Pancreas (tissue), 10 donors: ENCODE measurements at regions not wholly inside any gene's neighbourhood (a gene's known extent, or its start where the extent isn't known, plus 50 kb on each side); places are given as distances from the start of the nearest gene placed in this dataset.

Source experiments
- ATAC-seq, 4 donors: fragments of 200-7000 bp; cut with Tn5 transposase; one replicate each; pipeline versions ENCODE4 v1.8.0 to v1.9.1; 2020; ENCODE audit warnings: mild to moderate bottlenecking in 4 of 4, moderate library complexity in 4 of 4
- DNase-seq, 6 donors: peaks; one replicate each; pipeline ENCODE4 v3.0.0-alpha.2; 2020
- FAIRE-seq: peaks from 2 replicates; lab custom pipeline; 2012; peaks lifted over from hg19 to GRCh38; lab: Jason Lieb, UNC
- H3K27ac ChIP-seq, 4 donors: fragments of 200-600 bp; sonication (generic); 1 replicate in 3 of 4; 2 replicates in 1 of 4; pipeline versions ENCODE4 v1.5.0 to v1.8.0; 2020
- H3K27me3 ChIP-seq, 4 donors: fragments of 200-600 bp; one replicate each; pipeline ENCODE4 v1.8.0; 2021
- H3K36me3 ChIP-seq, 3 donors: fragments of 200-600 bp; sonication (generic) in 1 of 3; one replicate each; pipeline versions ENCODE4 v1.5.0 to v1.8.0; 2020 to 2021
- H3K4me1 ChIP-seq, 3 donors: fragments of 200-600 bp; one replicate each; pipeline ENCODE4 v1.8.0; 2021
- H3K4me3 ChIP-seq, 4 donors: fragments of 200-600 bp; sonication (generic) in 2 of 4; one replicate each; pipeline versions ENCODE4 v1.5.0 to v1.8.0; 2020 to 2021
- H3K9me3 ChIP-seq, 4 donors: fragments of 200-600 bp; one replicate each; pipeline ENCODE4 v1.8.0; 2021
- CTCF ChIP-seq, 4 donors: fragments of 200-600 bp; sonication (generic) in 3 of 4; IDR thresholded peaks; one replicate each; pipeline versions ENCODE4 v1.5.0 to v1.8.0; 2021; ENCODE audit warnings: antibody characterized with exemption in 4 of 4
- WGBS, 2 donors: extraction: QIAGEN DNeasy Blood & Tissue Kit; methylation state at CpG; one replicate each; pipeline ENCODE4 v1.1.7; 2013; 5-methylcytosine and 5-hydroxymethylcytosine counted together
- intact Hi-C, 3 donors: fragments of 100-400 bp; cut with DNase I; formaldehyde crosslinking; loops; one replicate each; pipeline versions ENCODE4 v1.11.1 to v1.14.2; 2022
- donor health status: healthy with polysubstance abuse.
- donor health status: DM: no; HTN: no; CAD: no; lungs with moderate emphysema.
- donor health status: DM: no; HTN: no; CAD: no.
- donor health status: control.
- donor health status: control.
- donor health status: Bipolar disorder and iron deficiency.
- donor health status: DM: yes; HTN: yes; CAD: no.
- donor health status: DM: no; HTN: no; CAD: no.
- donor health status: DM: no; HTN: no; CAD: no.
- donor health status: DM: yes; HTN: yes; CAD: no.

GRCh38 chr9:23172206-23172605 is 653.8 kb downstream of the ELAVL2 start:
- H3K4me1 ChIP-seq, result no peaks in the 10 kb centered on the region
- intact Hi-C loops, result no loop called here
- H3K27me3 ChIP-seq, result no peaks in the 10 kb centered on the region
- no peak for DNase-seq
- H3K36me3 ChIP-seq, result no peaks in the 10 kb centered on the region
- H3K4me3 ChIP-seq, result no peak overlapping the region
- H3K27ac ChIP-seq, result no peak overlapping the region
- WGBS, 2 donors, result 21 to 23% methylated on average over 4 of the region's 4 CpGs
- ATAC-seq, result peak in 1 of 4 donors; percentile 58
- no peak for FAIRE-seq
- no peak for TF ChIP-seq CTCF (IDR thresholded peaks at IDR 0.05)
- H3K9me3 ChIP-seq, result peaks cover 0 to 4% (median 0%) of the 10 kb centered on the region in 4 donors

GRCh38 chr9:23172979-23173637 is 652.9 kb downstream of the ELAVL2 start:
- TF ChIP-seq CTCF (IDR thresholded peaks at IDR 0.05), result no peak
- ATAC-seq, result no peak
- no peak for FAIRE-seq

GRCh38 chr9:23194281-23194680 is 631.8 kb downstream of the ELAVL2 start:
- no peak for FAIRE-seq
- 47 to 65% methylated on average over 4 of the region's 4 CpGs for WGBS, 2 donors
- no peak for TF ChIP-seq CTCF (IDR thresholded peaks at IDR 0.05)
- no peak for ATAC-seq
- no peaks in the 10 kb centered on the region for H3K4me1 ChIP-seq
- intact Hi-C loops, result no loop called here
- no peak overlapping the region for H3K27ac ChIP-seq
- DNase-seq, result no peak
- H3K27me3 ChIP-seq, result no peaks in the 10 kb centered on the region
- no peaks in the 10 kb centered on the region for H3K36me3 ChIP-seq
- H3K9me3 ChIP-seq, result no peaks in the 10 kb centered on the region
- H3K4me3 ChIP-seq, result no peak overlapping the region

More at GRCh38 chr9:23172979-23173637, 652.9 kb downstream of the ELAVL2 start:
- peaks cover 0 to 3% (median 0%) of the 10 kb centered on the region in 4 donors for H3K9me3 ChIP-seq
- intact Hi-C loops, result no loop called here
- no peak overlapping the region for H3K4me3 ChIP-seq
- no peaks in the 10 kb centered on the region for H3K36me3 ChIP-seq
- H3K4me1 ChIP-seq, result no peaks in the 10 kb centered on the region
- H3K27me3 ChIP-seq, result no peaks in the 10 kb centered on the region
- WGBS, 2 donors, result 11 to 12% methylated on average over 6 of the region's 6 CpGs
- no peak overlapping the region for H3K27ac ChIP-seq
- DNase-seq, result no peak

- no peak for ATAC-seq
- no peaks in the 10 kb centered on the region for H3K4me1 ChIP-seq
- H3K27ac ChIP-seq, result no peak overlapping the region
- H3K9me3 ChIP-seq, result no peaks in the 10 kb centered on the region
- intact Hi-C loops, result no loop called here
- WGBS, 2 donors, result 51 to 60% methylated on average over 5 of the region's 5 CpGs
- no peak for TF ChIP-seq CTCF (IDR thresholded peaks at IDR 0.05)
- DNase-seq, result no peak
- no peak for FAIRE-seq
- no peaks in the 10 kb centered on the region for H3K36me3 ChIP-seq
- no peak overlapping the region for H3K4me3 ChIP-seq
- no peaks in the 10 kb centered on the region for H3K27me3 ChIP-seq
Measured at GRCh38 chr9:23215688-23216087, 610.4 kb downstream of the ELAVL2 start.

- Histone ChIP-seq H3K36me3 (no peaks in the 10 kb centered on the region), H3K9me3 (no peaks in the 10 kb centered on the region), H3K4me1 (no peaks in the 10 kb centered on the region), H3K4me3 (no peak overlapping the region), H3K27ac (no peak overlapping the region), H3K27me3 (no peaks in the 10 kb centered on the region)
- TF ChIP-seq CTCF (IDR thresholded peaks at IDR 0.05), result no peak
- no peak for FAIRE-seq
- peak in 1 of 6 donors; percentile 31 for DNase-seq
- intact Hi-C loops, result no loop called here
- ATAC-seq, result no peak
- WGBS, 2 donors, result 65 to 78% methylated on average over 13 of the region's 13 CpGs
Measured at GRCh38 chr9:23219471-23219870, 606.6 kb downstream of the ELAVL2 start.
